CD14-positive monocyte (primary cell): ENCODE measurements at regions not wholly inside any gene's neighbourhood (a gene's known extent, or its start where the extent isn't known, plus 50 kb on each side); places are given as distances from the start of the nearest gene placed in this dataset.

Experiments
- DNase-seq, 3 donors: peaks; one replicate each; pipeline ENCODE4 v3.0.0-alpha.2; 2011 to 2022
- H2AFZ ChIP-seq: 2 replicates; pipeline ENCODE4 v1.6.0; 2012; ENCODE audit warnings: mild to moderate bottlenecking, low read depth, low read length, inconsistent platforms; ENCODE audit not compliant: insufficient read depth, poor library complexity, severe bottlenecking
- H3K27ac ChIP-seq, 2 donors: 1 replicate in 1 of 2; 2 replicates in 1 of 2; pipeline ENCODE4 v1.5.1; 2012 to 2013; ENCODE audit warnings: low read length in 2 of 2, control low read depth in 1 of 2, inconsistent platforms in 1 of 2, low read depth in 1 of 2, mild to moderate bottlenecking in 1 of 2
- H3K27me3 ChIP-seq, 2 donors: one replicate each; pipeline versions ENCODE4 v1.6.0 to v1.6.1; 2011 to 2013; ENCODE audit warnings: low read length in 2 of 2; ENCODE audit not compliant: control insufficient read depth in 2 of 2, insufficient read depth in 2 of 2
- H3K36me3 ChIP-seq, 2 donors: replicated peaks in 1 of 2; 1 replicate in 1 of 2; 2 replicates in 1 of 2; pipeline versions ENCODE4 v1.5.1 to v1.6.1; 2012 to 2013; ENCODE audit warnings: low read length in 2 of 2, control low read depth in 1 of 2, inconsistent platforms in 1 of 2, mild to moderate bottlenecking in 1 of 2; ENCODE audit not compliant: insufficient read depth in 2 of 2, control insufficient read depth in 1 of 2
- H3K4me1 ChIP-seq, 2 donors: 1 replicate in 1 of 2; 2 replicates in 1 of 2; pipeline versions ENCODE4 v1.5.1 to v1.6.1; 2012 to 2013; ENCODE audit warnings: low read length in 2 of 2, control low read depth in 1 of 2, inconsistent platforms in 1 of 2, mild to moderate bottlenecking in 1 of 2, moderate library complexity in 1 of 2; ENCODE audit not compliant: insufficient read depth in 2 of 2, control insufficient read depth in 1 of 2
- H3K4me2 ChIP-seq: replicated peaks from 2 replicates; pipeline ENCODE3; 2012; ENCODE audit warnings: low read length, moderate library complexity, mild to moderate bottlenecking; ENCODE audit not compliant: poor library complexity, severe bottlenecking; ENCODE audit errors: extremely low read depth
- H3K4me3 ChIP-seq, 3 experiments: fragments of 200-600 bp in 1 of 3; sonication (generic) in 1 of 3; replicated peaks in 1 of 3; 1 replicate in 2 of 3; 2 replicates in 1 of 3; pipeline ENCODE4 v1.5.1; 2011 to 2013; ENCODE audit warnings: low read length in 3 of 3, mild to moderate bottlenecking in 3 of 3, control low read depth in 2 of 3, low read depth in 2 of 3, inconsistent platforms in 1 of 3, moderate library complexity in 1 of 3
- H3K79me2 ChIP-seq: 2 replicates; pipeline ENCODE4 v1.6.0; 2012; ENCODE audit warnings: mild to moderate bottlenecking, control low read depth, inconsistent platforms, low read length, moderate library complexity; ENCODE audit not compliant: insufficient read depth
- H3K9ac ChIP-seq: 2 replicates; pipeline ENCODE4 v1.6.0; 2017; ENCODE audit warnings: low read length, mild to moderate bottlenecking; ENCODE audit not compliant: insufficient read depth, poor library complexity, severe bottlenecking
- H3K9me3 ChIP-seq, 2 donors: replicated peaks in 1 of 2; 1 replicate in 1 of 2; 2 replicates in 1 of 2; pipeline versions ENCODE4 v1.5.1 to v1.6.1; 2012 to 2013; ENCODE audit warnings: low read length in 2 of 2, control low read depth in 1 of 2; ENCODE audit not compliant: control insufficient read depth in 1 of 2, insufficient read depth in 1 of 2
- H4K20me1 ChIP-seq: 2 replicates; pipeline ENCODE4 v1.6.0; 2012; ENCODE audit warnings: mild to moderate bottlenecking, low read length, control low read depth, moderate library complexity; ENCODE audit not compliant: insufficient read depth
- H3K27ac Mint-ChIP-seq, 7 donors: one replicate each; pipeline ENCODE4 v1.8.0; 2020; ENCODE audit warnings: mild to moderate bottlenecking in 7 of 7, mixed read lengths in 7 of 7, moderate library complexity in 6 of 7, inconsistent platforms in 2 of 7
- H3K27me3 Mint-ChIP-seq, 3 donors: one replicate each; pipeline ENCODE4 v1.8.0; 2021 to 2022; ENCODE audit warnings: low read depth in 3 of 3, mild to moderate bottlenecking in 3 of 3, mixed read lengths in 3 of 3, moderate library complexity in 3 of 3, inconsistent platforms in 1 of 3
- H3K36me3 Mint-ChIP-seq, 2 donors: one replicate each; pipeline ENCODE4 v1.8.0; 2020; ENCODE audit warnings: mixed read lengths in 2 of 2, inconsistent platforms in 1 of 2, mild to moderate bottlenecking in 1 of 2
- H3K4me1 Mint-ChIP-seq: one replicate; pipeline ENCODE4 v1.8.0; 2020; ENCODE audit warnings: mild to moderate bottlenecking, mixed read lengths
- H3K4me3 Mint-ChIP-seq, 2 donors: one replicate each; pipeline ENCODE4 v1.8.0; 2020; ENCODE audit warnings: mild to moderate bottlenecking in 2 of 2, mixed read lengths in 2 of 2, moderate library complexity in 1 of 2
- H3K9me3 Mint-ChIP-seq, 7 donors: one replicate each; pipeline ENCODE4 v1.8.0; 2020 to 2022; ENCODE audit warnings: mixed read lengths in 7 of 7, mild to moderate bottlenecking in 6 of 7, moderate library complexity in 6 of 7, inconsistent platforms in 2 of 7
- WGBS: methylation state at CpG from one replicate; pipeline ENCODE4 v1.1.5; 2013; ENCODE audit warnings: missing lambda C conversion rate; ENCODE audit not compliant: insufficient coverage; 5-methylcytosine and 5-hydroxymethylcytosine counted together
- intact Hi-C, 2 donors: fragments of 100-400 bp; cut with micrococcal nuclease; formaldehyde crosslinking; loops; one replicate each; pipeline versions ENCODE4 v1.15.0 to v1.15.1; 2023
- TF ChIP-seq, protein P1 (sequence below): fragments of 200-600 bp; IDR thresholded peaks from one replicate; pipeline ENCODE4 v1.8.0; 2022; ENCODE audit warnings: antibody characterized with exemption, mild to moderate bottlenecking

DNA sequence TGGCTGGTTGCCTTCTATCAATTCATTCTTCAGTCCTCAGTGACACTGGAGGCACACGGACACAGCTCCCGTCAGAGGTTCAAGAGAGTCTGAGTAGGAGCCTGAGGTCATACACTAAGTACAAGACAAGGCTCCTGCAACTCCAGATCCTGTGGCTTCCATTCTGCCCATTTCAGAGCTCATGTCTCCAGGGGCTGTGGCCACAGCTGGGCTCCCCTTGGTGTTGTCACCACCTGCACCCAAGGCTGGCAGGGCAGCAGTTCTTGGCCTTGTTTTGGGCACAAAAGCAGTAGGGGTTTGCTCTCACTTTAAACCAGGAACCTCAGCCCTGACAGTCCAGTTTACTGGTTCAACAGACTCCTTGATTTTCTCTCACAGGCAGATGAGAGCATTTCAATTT lies 189.6 kb downstream of the ICE1 start:
- intact Hi-C loops = no loop called here
- H3K4me2 ChIP-seq = no peak overlapping the region
- Mint-ChIP-seq H3K4me3 (no peak overlapping the region), H3K27ac (no peak overlapping the region), H3K36me3 (no peaks in the 10 kb centered on the region), H3K27me3 (no peaks in the 10 kb centered on the region), H3K9me3 (peaks cover 0 to 14% (median 1%) of the 10 kb centered on the region in 7 donors), H3K4me1 (no peaks in the 10 kb centered on the region)
- DNase-seq = no peak
- no peaks in the 10 kb centered on the region for H3K4me1 ChIP-seq
- no peaks in the 10 kb centered on the region for H4K20me1 ChIP-seq
- no peak overlapping the region for H2AFZ ChIP-seq
- 93% methylated on average over 2 of the region's 2 CpGs for WGBS
- no peak overlapping the region for H3K9ac ChIP-seq
- TF ChIP-seq, protein P1, sequence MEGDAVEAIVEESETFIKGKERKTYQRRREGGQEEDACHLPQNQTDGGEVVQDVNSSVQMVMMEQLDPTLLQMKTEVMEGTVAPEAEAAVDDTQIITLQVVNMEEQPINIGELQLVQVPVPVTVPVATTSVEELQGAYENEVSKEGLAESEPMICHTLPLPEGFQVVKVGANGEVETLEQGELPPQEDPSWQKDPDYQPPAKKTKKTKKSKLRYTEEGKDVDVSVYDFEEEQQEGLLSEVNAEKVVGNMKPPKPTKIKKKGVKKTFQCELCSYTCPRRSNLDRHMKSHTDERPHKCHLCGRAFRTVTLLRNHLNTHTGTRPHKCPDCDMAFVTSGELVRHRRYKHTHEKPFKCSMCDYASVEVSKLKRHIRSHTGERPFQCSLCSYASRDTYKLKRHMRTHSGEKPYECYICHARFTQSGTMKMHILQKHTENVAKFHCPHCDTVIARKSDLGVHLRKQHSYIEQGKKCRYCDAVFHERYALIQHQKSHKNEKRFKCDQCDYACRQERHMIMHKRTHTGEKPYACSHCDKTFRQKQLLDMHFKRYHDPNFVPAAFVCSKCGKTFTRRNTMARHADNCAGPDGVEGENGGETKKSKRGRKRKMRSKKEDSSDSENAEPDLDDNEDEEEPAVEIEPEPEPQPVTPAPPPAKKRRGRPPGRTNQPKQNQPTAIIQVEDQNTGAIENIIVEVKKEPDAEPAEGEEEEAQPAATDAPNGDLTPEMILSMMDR = no peak
- no peaks in the 10 kb centered on the region for H3K79me2 ChIP-seq
- H3K36me3 ChIP-seq = no peaks in the 10 kb centered on the region
- peaks cover 0 to 9% of the 10 kb centered on the region in 2 donors for H3K9me3 ChIP-seq
- no peaks in the 10 kb centered on the region for H3K27me3 ChIP-seq
- no peak overlapping the region for H3K4me3 ChIP-seq
- no peak overlapping the region for H3K27ac ChIP-seq

DNA sequence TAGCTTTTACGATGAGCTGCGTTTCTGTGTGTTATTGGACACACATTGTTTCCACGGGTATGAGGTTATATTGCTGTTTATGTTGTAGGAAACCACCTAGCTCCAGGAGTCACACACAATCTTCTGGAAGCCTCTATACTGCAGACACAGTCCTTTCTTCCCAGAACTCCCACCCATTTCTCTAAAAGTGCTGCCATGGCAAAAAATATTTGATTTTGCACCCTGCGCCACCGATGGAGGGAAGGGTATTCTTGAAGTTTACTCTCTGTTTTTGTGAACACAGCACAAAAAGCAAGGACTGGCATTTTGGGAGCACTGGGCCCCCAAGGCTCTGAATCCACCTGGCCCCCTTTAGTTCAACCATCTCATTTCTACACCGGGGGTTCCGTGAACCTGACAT lies 187.5 kb downstream of the ICE1 start:
- Histone ChIP-seq H3K9ac (no peak overlapping the region), H3K36me3 (no peaks in the 10 kb centered on the region), H3K4me2 (no peak overlapping the region), H3K4me1 (no peaks in the 10 kb centered on the region), H2AFZ (no peak overlapping the region), H3K4me3 (no peak overlapping the region), H3K79me2 (no peaks in the 10 kb centered on the region), H3K27me3 (no peaks in the 10 kb centered on the region), H4K20me1 (no peaks in the 10 kb centered on the region), H3K27ac (no peak overlapping the region), H3K9me3 (peaks cover 0 to 9% of the 10 kb centered on the region in 2 donors)
- TF ChIP-seq, protein P1 = no peak
- Mint-ChIP-seq H3K4me1 (no peaks in the 10 kb centered on the region), H3K4me3 (no peak overlapping the region), H3K9me3 (peaks cover 0 to 14% (median 1%) of the 10 kb centered on the region in 7 donors), H3K36me3 (no peaks in the 10 kb centered on the region), H3K27ac (no peak overlapping the region), H3K27me3 (peaks cover 0 to 1% (median 0%) of the 10 kb centered on the region in 3 donors)
- DNase-seq = no peak
- intact Hi-C loops = no loop called here
- WGBS = no CpG with 5 or more reads among the region's 7 CpGs
